H54 (cell line): ENCODE measurements at regions not wholly inside any gene's neighbourhood (a gene's known extent, or its start where the extent isn't known, plus 50 kb on each side); places are given as distances from the start of the nearest gene placed in this dataset.
"Not testable (repeated sequence)": the region's sequence is repeated elsewhere in the genome, so short reads cannot be mapped to it uniquely, and the experiment has no call there.

Source experiments
- DNase-seq: peaks from one replicate; pipeline ENCODE4 v3.0.0; 2011; ENCODE audit warnings: low spot score, mixed read lengths; ENCODE audit not compliant: insufficient read length
- FAIRE-seq: peaks from 3 replicates; lab custom pipeline; 2011; peaks lifted over from hg19 to GRCh38; lab: Jason Lieb, UNC
- POLR2A ChIP-seq: IDR thresholded peaks from 2 replicates; pipeline ENCODE4 v1.6.1; 2011; ENCODE audit warnings: low read depth, mild to moderate bottlenecking, low read length

GRCh38 chr5:112551419-112552032 is 132.4 kb upstream of the EPB41L4A start:
- TF ChIP-seq POLR2A: no peak
- FAIRE-seq: no peak
- peak; percentile 24 for DNase-seq

- FAIRE-seq (no peak), DNase-seq (no peak)
- TF ChIP-seq POLR2A: no peak
Measured at GRCh38 chr5:112552216-112552615, 133.1 kb upstream of the EPB41L4A start.

- no peak for TF ChIP-seq POLR2A
- DNase-seq (no peak), FAIRE-seq (no peak)
Measured at GRCh38 chr5:112552791-112553190, 133.7 kb upstream of the EPB41L4A start.

DNA sequence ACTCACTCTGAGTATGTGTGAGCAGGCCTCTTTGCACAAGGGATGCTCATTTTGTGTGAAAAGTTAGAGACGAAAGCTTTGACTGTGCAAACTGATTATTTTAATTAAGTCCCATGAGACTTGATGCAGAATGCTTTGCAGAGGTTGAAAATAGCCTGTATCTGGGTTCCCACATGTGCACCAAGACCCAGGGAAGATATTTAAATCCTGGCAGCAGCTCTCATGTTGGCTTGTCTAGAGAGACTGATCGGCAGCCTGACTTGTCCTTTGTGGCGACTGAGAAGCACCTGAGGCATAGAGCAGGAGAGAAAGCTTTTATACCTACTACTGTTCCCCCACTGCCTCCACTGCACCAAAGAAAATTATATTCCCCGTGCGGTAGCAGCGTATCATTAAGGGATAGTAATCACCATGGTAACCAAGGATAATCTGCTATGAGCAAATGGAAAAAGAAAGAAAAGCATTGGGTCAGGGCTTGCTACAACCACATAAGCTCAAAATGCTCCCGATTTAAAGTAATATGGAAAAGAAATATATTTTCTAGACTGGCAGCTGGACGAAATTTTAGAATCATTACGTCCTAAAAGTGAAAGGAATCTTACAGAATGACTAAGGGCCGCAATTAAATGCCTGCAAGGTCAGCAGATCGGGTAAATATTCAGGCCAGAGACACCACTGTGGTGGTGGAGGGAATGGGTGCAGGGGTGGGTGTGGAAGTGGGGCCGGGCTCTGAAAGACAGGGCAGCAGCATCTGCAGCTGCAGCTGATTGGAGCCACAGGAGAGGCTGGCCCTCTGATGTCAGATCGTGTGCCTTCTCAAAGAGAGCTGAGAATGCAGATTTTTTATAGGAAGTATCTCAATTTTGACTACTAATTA is 135.3 kb upstream of the EPB41L4A start:
- FAIRE-seq: no peak
- no peak for DNase-seq
- no peak for TF ChIP-seq POLR2A

DNA sequence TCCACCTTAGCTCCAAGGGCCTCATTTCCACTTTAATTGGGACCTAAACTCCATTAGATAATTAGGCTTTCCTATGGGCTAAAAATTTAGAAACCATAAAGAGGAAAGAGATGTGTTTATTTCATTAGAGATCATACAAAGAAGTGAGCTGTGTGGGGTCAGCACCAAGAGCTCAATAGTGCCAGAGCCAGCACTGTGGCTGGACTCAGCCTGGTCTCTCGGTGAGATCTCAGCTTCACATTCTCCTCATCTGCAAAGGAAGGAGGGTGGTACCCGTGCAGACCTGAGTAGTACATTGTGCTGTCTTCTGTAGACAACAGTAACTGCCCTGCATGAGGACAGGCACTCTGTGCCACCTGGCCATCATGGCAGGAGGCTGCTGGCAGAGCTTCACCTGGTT is 136.1 kb upstream of the EPB41L4A start:
- no peak for FAIRE-seq
- no peak for TF ChIP-seq POLR2A
- DNase-seq: no peak

DNA sequence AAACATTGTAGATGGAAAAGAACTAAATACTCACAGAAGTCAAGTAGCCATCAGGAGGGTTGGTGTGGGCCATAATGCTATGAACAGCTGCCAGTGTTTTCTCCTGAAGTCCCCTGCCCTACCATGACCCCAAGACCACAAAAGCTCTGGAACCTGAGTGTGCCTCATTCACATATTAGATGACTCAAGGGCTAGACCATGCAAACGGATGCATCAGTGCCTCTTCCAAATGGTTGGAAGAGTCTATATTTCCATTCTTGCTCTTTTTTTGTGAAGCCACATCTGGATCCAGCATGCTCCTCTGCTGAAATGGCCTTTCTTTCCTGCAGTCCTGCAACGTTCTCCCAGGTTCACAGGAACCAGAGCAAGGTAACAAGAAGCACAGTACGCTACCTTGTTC is 136.6 kb upstream of the EPB41L4A start:
- TF ChIP-seq POLR2A: no peak
- FAIRE-seq (no peak), DNase-seq (no peak)

DNA sequence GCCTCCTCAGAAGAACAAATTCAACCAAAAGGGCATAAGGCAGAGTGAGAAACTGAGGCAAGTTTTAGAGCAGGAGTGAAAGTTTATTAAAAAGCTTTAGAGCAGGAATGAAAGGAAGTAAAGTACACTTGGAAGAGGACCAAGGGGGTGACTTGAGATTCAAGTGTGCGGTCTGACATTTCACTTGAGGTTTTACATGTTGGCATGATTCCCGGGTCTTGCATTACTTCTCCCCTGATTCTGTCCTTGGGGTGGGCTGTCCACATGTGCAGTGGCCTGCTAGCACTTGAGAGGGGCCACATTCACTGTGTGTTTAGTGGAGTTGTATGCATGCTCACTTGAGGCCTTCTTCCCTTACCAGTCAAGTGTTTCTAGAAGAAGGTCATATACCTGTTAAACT is 140.4 kb upstream of the EPB41L4A start:
- DNase-seq, FAIRE-seq: not testable (repeated sequence)

DNA sequence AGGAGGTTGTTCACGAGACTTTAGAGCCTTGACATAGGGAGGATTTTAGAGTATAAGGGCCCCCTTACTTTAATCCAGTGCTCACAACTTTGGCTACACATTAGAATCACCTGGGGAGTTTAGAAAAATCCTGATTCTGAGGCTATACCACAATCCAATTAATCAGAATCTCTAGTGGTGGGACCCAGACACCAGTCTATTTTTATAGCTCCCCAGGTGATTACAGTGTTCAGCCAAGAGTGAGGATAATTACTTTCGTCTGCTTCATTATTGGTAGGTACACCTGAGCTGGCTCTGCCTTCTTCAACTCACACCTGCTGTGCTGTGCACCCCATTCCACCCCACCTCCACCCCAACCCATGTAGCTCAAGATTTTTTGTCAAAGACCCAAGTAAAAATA is 141.3 kb upstream of the EPB41L4A start:
- no peak for TF ChIP-seq POLR2A
- DNase-seq (no peak), FAIRE-seq (no peak)

GRCh38 chr5:112563169-112563826 is 144.2 kb upstream of the EPB41L4A start:
- no peak for FAIRE-seq
- TF ChIP-seq POLR2A: no peak
- DNase-seq: no peak

- no peak for TF ChIP-seq POLR2A
- no peak for FAIRE-seq
- DNase-seq: no peak
Measured at GRCh38 chr5:112566251-112566650, 147.2 kb upstream of the EPB41L4A start.

DNA sequence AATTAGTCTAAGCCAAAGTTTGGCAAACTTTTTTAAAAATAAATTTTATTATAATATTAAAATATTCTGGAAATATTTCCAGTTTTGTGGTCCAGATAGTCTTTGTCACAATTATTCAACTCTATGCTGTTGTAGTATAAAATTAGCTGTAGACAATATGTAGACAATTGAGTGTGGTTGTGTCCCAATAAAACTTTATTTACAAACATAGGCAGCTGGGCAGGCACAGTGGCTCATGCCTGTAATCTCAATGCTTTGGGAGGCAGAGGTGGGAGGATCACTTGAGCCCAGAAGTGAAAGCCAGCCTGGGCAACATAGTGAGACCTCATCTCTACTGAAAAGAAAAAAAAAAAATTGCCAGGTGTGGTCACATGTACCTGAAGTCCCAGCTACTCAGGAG is 150.5 kb upstream of the EPB41L4A start:
- no peak for FAIRE-seq
- TF ChIP-seq POLR2A: no peak
- no peak for DNase-seq

GRCh38 chr5:112570708-112571444 is 151.8 kb upstream of the EPB41L4A start:
- no peak for TF ChIP-seq POLR2A
- FAIRE-seq: no peak
- DNase-seq: no peak

DNA sequence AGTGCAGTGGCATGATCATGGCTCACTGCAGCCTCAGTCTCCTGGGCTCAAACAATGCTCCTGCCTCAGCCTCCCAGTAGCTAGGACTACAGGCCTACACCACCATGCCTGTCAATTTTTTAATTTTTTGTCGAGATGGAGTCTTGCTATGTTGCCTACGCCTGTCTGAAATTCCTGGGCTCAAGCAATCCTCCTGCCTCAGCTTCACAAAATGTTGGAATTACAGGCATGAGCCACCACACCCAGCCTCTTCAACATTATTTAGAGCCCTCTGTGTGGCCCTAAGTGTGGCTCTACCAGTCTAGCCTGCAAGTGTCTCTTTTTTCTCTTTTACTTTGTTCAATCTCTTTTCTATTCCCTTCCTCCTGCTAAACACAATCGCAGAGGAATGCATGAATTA is 154.4 kb upstream of the EPB41L4A start:
- no peak for FAIRE-seq
- TF ChIP-seq POLR2A: no peak
- DNase-seq: no peak

DNA sequence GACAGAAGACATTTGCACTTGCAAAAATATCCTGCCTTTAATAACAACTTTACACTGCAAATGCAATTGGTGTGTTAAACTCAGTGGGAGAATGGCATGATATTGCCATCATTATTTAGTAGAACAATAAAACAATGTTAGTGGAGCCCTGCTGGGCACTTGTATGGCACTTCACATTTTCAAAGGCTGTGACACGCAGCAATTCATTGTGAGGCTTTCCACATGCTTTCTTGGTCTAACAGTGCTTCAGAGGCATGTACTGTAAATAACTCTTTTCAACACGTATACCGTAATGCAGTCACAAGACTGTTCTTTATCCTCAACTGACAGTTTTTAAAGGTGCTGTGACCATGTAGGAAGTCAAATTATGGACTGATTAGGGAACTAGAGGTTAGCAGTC is 155.5 kb upstream of the EPB41L4A start:
- TF ChIP-seq POLR2A: no peak
- DNase-seq (no peak), FAIRE-seq (no peak)
